CD4-positive, alpha-beta T cell treated with Interleukin-10 for 1 hour (primary cell): ENCODE measurements at regions not wholly inside any gene's neighbourhood (a gene's known extent, or its start where the extent isn't known, plus 50 kb on each side); places are given as distances from the start of the nearest gene placed in this dataset.
A peak's percentile ranks its signal among the peaks of the same experiment; 100 is the strongest.

Experiments
- DNase-seq: peaks from one replicate; pipeline ENCODE4 v3.0.0-alpha.2; 2020

- DNase-seq: no peak
Measured at GRCh38 chr19:13600802-13601201, 94.5 kb upstream of the CACNA1A start.

- no peak for DNase-seq
Measured at GRCh38 chr19:13600091-13600490, 93.8 kb upstream of the CACNA1A start.

GRCh38 chr19:13599681-13600080 lies 93.4 kb upstream of the CACNA1A start:
- DNase-seq: no peak

GRCh38 chr19:13598098-13598497 lies 91.8 kb upstream of the CACNA1A start:
- DNase-seq: no peak

- DNase-seq: peak; percentile 65
Measured at GRCh38 chr19:13597640-13598039, 91.4 kb upstream of the CACNA1A start.

- DNase-seq: peak; percentile 82
Measured at GRCh38 chr19:13588957-13589833, 82.9 kb upstream of the CACNA1A start.

- DNase-seq: no peak
Measured at GRCh38 chr19:13585512-13585911, 79.2 kb upstream of the CACNA1A start.

GRCh38 chr19:13583753-13584152 lies 77.5 kb upstream of the CACNA1A start:
- DNase-seq: no peak

- no peak for DNase-seq
Measured at GRCh38 chr19:13583114-13583513, 76.8 kb upstream of the CACNA1A start.

GRCh38 chr19:13581576-13581975 lies 75.3 kb upstream of the CACNA1A start:
- no peak for DNase-seq

GRCh38 chr19:13579388-13580060 lies 73.2 kb upstream of the CACNA1A start:
- DNase-seq: no peak

- no peak for DNase-seq
Measured at GRCh38 chr19:13576726-13577125, 70.4 kb upstream of the CACNA1A start.

- DNase-seq: no peak
Measured at GRCh38 chr19:13574933-13575332, 68.7 kb upstream of the CACNA1A start.

GRCh38 chr19:13573056-13573667 lies 66.9 kb upstream of the CACNA1A start:
- no peak for DNase-seq

GRCh38 chr19:13561461-13561860 lies 55.2 kb upstream of the CACNA1A start:
- DNase-seq: no peak

- peak; percentile 30 for DNase-seq
Measured at GRCh38 chr19:13557756-13558398, 51.6 kb upstream of the CACNA1A start.

GRCh38 chr19:13556552-13556951 lies 50.3 kb upstream of the CACNA1A start:
- no peak for DNase-seq
